ENCODE measurements at regions not wholly inside any gene's neighbourhood (a gene's known extent, or its start where the extent isn't known, plus 50 kb on each side); places are given as distances from the start of the nearest gene placed in this dataset.
"Not testable (repeated sequence)": the region's sequence is repeated elsewhere in the genome, so short reads cannot be mapped to it uniquely, and the experiment has no call there.

DNA sequence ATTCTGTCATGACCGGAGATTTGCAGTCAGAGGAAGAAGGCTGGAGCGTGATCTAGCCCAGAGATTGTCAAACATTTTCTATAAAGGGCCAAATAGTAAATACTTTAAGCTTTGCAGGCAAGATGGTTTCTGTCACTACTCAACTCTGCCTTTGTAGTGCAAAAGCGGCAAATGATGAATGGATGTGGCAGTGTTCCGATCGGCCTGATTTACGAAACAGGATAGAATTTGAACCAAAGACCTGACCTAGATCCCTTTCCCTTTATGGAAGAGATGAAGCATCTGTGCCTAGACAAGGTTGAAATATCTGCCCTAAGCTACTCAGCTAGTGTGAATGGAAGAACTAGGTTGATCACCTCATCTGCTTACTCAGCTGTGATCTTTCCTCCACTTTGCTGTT, 209.5 kb downstream of the YTHDC2 start:
- DNase-seq = no peak

- no peak for DNase-seq
Measured at GRCh38 chr5:113735751-113736150, 222.3 kb downstream of the YTHDC2 start.

GRCh38 chr5:113742176-113742575, 228.7 kb downstream of the YTHDC2 start:
- no peak for DNase-seq

DNA sequence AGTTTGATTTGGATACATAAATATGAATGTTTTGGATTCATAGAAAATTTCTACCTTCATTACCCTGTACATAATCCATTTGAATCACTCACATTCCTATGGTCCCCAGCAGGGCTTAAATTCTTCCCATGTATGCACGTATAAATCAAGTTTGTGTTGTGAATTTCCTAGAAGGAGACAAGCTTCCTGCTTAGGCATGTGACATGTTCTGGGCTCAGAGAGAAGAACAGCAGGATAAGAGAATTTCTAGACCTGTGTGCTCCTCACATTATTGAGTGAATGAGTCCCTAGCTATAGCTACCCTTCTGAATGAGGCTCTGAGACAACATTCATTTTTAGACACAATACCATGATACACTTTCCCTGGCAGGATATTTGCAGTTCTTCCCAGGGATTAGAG, 229.1 kb downstream of the YTHDC2 start:
- DNase-seq = no peak

GRCh38 chr5:113748403-113748802, 234.9 kb downstream of the YTHDC2 start:
- DNase-seq = no peak

DNA sequence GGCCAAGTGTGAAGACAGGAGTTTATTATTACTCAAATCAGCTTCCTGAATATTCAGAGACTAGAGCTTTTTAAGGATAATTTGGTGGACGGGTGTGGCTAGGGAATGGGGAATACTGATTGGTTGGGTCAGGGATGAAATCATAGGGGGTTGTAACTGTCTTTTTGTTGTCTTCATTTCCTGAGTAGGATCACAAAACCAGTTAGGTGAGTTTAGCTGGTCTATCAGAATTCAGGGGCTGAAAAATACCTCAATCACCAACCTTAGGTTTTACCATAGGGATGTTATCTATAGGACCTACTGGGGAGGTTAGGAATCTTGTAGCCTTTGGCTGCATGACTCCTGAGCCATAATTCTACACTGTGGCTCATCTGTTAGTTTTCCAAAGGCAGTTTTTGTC, 235.8 kb downstream of the YTHDC2 start:
- DNase-seq = no peak

- DNase-seq = not testable (repeated sequence)
Measured at GRCh38 chr5:113753182-113753581, 239.7 kb downstream of the YTHDC2 start.

GRCh38 chr5:113755516-113755915, 242.0 kb downstream of the YTHDC2 start:
- DNase-seq = no peak

GRCh38 chr5:113757508-113757907, 244.0 kb downstream of the YTHDC2 start:
- no peak for DNase-seq

- no peak for DNase-seq
Measured at GRCh38 chr5:113759505-113759904, 246.0 kb downstream of the YTHDC2 start.

- no peak for DNase-seq
Measured at GRCh38 chr5:113760486-113760885, 247.0 kb downstream of the YTHDC2 start.

DNA sequence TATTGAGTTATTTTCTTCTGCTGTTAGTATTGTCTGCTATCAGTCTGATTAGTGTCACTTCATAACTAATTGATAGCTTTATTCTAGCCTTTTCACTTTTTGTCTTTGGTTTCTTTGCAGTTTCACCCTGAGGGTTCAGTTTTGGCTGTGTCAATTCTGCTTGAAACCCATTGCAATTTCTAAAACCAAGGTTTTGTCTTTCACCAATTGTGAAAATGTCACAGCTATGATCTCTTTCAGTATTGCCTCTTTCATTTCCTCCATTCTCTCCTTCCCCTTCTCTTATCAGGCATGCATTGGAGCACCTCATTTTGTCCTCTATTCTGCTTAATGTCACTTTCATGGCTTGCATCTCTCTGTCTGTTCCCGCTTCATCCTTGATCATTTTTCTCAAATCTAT, 248.1 kb downstream of the YTHDC2 start:
- no peak for DNase-seq

GRCh38 chr5:113764382-113764781, 250.9 kb downstream of the YTHDC2 start:
- DNase-seq = no peak

GRCh38 chr5:113766827-113767226, 253.3 kb downstream of the YTHDC2 start:
- not testable (repeated sequence) for DNase-seq

DNA sequence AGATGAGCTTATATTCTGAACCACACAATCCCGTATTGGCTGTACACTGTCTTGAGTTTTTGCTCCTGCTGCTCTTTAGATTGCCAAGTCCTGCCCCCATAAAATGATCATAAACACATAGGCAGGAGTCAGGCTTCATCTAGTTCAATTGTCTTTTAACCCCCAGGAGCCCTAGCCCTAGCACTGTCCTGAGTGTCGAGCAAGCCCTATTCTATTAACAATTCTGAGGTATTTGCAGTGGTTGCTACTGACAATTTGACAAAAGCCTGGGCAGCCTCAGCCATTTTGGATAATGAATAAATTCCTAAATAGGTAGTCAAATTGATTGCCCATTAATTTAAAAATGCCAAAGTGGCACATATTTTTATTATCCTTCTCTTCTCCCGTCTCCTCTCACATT, 257.2 kb downstream of the YTHDC2 start:
- DNase-seq = no peak

GRCh38 chr5:113771483-113771882, 258.0 kb downstream of the YTHDC2 start:
- no peak for DNase-seq

DNA sequence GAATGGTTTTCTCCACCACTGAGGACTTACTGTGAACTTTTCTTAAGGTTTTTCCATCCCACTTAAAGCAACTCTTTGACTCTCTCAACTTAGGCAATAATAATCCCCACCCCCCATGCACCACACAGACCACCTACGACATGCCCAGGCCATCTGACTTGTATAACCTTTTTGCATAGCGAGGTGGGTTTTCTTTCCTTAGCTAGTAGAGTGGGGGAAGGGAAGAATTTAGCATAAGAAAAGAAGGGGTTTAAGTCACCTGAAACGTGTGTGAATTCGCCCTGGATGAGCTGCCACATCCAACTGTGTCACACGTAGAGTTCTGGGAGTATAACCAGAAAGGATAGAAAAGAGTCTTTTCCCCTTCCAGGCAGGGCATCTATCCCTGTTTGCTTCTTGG, 262.7 kb downstream of the YTHDC2 start:
- DNase-seq = no peak

GRCh38 chr5:113776832-113777525, 263.5 kb downstream of the YTHDC2 start:
- DNase-seq = no peak

- no peak for DNase-seq
Measured at GRCh38 chr5:113778147-113778546, 264.7 kb downstream of the YTHDC2 start.

- no peak for DNase-seq
Measured at GRCh38 chr5:113788141-113788655, 274.7 kb downstream of the YTHDC2 start.

DNA sequence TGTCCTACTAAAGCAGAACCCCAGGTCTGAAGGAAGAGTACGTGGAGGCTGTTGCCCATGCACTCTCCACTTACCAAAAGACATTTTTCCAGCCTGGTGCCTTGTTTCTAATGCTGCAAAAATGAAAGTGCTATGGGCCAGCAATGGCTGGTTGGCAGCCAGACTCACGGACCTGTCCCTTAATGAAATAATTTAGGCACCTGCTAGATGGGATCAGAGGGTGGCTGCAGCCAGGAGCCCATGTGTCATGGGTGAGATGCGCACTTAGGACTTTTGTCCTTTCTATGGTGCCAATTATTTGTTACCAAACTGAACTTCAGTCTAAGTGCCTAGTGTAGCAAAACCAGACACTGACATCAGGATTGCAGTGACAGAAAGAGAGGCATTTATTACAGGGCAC, 276.3 kb downstream of the YTHDC2 start:
- DNase-seq = no peak

- DNase-seq = no peak
Measured at GRCh38 chr5:113792806-113793205, 279.3 kb downstream of the YTHDC2 start.

DNA sequence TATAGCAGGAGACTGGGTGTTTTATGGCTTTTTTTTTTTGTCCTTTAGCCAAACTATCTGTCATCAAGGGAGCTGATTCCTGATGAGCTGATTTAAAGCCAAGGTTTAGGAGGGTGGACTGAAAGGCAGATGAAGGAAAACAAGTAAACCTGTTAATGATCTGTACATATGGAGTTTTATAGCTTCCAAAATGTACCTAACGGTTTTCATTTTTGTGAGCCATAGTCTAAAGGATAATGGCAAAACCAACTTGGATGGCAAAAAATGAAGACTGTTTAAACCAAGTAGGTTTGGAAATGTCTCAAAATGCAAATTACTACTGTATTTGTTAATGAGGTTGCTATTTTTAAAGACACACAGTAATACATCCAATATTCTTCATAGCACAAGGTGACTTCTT, 281.5 kb downstream of the YTHDC2 start:
- DNase-seq = no peak

GRCh38 chr5:113800686-113801085, 287.2 kb downstream of the YTHDC2 start:
- no peak for DNase-seq

- DNase-seq = no peak
Measured at GRCh38 chr5:113804264-113804663, 290.8 kb downstream of the YTHDC2 start.

Data from activated CD8-positive, alpha-beta memory T cell treated with anti-CD3 and anti-CD28 coated beads, Interleukin-2, amount 50 U/mL, for 4 hours (primary cell).